GM11168 (cell line): ENCODE measurements at regions not wholly inside any gene's neighbourhood (a gene's known extent, or its start where the extent isn't known, plus 50 kb on each side); places are given as distances from the start of the nearest gene placed in this dataset.
"Not testable (repeated sequence)": the region's sequence is repeated elsewhere in the genome, so short reads cannot be mapped to it uniquely, and the experiment has no call there.

Source experiments
- in situ Hi-C: fragments of 300-500 bp; cut with MboI; formaldehyde crosslinking; loops from one replicate; pipeline ENCODE4 v1.12.0; 2022; ENCODE audit warnings: low sequenced_read_pairs; ENCODE audit not compliant: unreplicated experiment

DNA sequence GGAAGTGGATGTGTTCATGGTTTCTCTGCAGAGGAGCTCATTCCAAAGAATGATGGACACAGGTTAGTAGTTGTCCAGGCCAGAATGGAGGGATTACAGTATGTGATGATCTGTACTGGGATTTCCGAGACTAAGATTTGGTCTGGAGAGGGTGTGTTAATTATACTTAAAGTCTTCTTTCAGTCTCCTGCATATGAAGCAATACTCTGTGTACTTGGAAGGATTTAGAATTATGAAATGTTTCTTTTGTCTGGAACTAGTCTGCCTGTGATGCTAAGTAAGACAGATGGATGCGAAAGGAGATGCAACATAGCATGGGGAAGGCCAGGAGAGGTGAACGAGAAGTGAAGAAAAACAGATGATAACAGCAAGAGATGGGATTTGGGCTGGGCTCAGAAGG lies 305.1 kb upstream of the LYZL1 start:
- in situ Hi-C loops = no loop called here

DNA sequence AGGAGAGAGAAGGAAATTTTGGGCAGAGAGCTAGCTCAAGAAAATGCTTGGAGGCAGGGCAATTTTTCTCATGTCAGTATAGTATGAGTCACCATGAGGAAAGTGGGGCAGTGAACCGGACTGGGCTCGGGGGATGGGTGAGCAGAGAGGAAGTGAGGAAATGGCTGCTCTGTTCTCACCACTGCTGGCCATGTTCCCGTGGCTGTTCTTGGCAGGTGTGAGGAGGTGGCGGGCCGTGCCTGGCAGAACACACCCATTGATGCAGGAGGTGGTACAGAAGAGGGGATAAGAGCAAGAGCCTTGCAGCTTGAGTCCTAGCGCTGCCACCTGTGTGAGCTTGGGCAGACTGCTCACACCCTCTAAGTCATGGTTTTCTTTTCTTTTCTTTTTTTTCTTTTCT lies 304.4 kb upstream of the LYZL1 start:
- in situ Hi-C loops = no loop called here

DNA sequence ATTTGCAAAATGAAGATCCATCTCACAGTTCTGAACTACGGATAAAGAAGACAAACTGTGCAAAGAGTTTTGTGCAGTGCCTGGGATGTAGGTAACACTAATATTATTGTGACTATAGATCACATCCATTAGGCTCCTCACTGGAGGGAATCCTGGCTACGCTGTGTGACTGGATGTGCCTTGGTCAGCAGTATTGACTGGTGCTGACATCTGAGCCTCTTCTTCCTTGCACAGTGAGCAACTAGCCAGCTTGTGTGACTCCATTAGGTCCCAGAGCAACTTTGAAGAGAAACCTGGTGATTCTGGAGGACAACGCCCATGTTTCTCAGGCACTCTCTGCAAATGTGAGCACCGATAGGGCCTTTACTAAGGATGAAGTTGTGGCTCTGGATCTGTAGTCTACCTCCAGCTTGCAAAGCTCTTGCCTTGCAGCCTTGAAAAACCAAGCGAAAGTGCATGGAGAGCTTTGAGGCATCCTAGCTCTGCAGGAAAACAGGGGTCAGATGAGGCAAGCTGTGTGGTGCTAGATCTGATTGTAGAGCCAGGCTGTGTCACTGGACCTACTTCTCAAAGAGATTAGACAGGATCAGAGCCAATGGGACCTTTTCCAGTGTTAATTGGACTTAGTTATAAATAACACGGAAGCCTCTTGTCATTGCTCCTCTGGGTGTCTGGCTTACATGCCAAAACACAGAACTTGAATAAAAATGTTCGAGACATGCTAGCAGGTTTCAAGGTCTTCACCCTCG lies 303.6 kb upstream of the LYZL1 start:
- in situ Hi-C loops = loop anchor here (5.0 kb wide), 1 partner anchor 318 kb away; no protein-coding TSS in a partner anchor

DNA sequence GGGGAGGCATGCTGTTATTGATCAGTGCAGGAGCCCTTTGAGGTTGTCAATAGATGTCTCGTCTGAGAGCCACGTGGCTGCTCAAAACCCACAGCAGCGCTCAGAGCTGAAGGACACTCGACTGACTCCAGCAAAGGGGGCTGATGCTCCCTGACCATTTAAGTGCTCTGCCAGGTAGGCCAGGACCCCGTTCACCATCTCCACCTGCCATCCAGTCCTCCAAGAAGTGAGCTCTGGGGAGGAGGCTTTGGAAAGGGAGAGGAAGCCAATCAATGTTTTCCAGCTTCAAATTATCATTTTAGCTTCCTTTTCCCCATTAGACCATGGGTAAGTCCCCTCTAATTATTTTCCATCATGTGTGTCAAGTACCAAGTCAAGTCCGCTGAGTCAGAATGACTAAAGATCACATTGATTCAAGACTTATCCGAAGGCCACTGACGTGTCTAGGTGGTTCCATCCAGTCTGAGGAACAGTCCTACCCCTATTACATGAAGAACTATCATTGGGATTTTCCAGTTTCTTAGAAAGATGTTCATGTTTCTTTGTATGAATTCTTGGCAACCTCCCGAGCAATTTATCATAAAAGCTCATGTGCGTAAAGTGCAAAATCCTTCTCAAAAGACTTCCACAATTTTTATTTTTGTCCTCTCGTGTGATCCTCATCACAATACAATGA lies 302.6 kb upstream of the LYZL1 start:
- in situ Hi-C loops = loop anchor here (5.0 kb wide), 1 partner anchor 319 kb away; no protein-coding TSS in a partner anchor

DNA sequence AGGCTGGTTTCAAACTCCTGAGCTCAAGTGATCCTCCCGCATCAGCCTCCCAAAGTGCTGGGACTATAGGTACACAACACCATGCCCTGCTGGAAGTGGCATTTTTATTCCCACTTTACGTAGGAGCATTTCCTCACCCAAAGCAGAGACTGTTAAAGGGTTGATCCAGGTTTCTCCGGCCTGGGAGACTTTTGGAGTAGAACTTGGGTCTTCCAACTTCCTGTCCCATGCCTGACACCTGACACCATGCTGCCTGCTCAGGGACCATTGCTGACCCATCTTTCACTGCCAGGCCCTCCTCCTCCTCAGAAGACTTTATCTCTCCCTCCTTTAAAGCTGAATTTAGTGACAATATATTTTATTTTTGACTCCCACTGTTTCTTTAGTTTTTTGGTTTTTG lies 302.0 kb upstream of the LYZL1 start:
- in situ Hi-C loops = loop anchor here (5.0 kb wide), 1 partner anchor 320 kb away; no protein-coding TSS in a partner anchor

DNA sequence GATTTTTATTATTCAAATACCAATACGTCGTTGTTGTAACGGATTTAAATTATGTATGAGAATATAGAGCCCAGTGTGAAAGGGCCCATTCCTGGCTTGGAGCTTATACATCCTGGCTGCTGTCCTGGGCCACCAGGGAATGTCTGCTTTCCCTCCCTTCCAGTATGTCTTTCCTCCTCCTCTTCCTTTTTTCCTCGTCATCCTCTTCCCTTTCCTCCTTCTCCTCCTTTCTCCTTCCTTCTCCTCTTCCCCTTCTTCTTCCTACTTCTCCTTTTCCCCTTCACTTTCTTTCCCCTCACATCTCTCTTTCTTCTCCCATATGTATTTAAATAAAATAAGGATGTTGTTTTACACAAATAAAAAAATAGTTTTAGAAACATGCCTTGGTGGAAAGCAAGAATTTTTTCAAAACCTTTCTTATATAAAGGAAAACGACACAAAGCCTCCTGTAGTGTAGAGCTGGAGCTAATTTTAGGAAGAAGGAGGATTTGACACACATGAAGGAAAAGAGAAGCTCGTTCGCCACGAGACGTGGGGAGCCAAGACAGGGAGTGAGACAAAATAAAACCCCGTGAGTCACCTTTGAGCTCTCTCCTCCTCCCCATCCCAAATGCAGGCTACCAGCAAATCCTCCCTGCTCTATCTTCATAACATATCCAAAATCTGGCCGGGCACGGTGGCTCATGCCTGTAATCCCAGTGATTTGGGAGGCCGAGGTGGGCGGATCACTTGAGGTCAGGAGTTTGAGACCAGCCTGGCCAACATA lies 301.1 kb upstream of the LYZL1 start:
- in situ Hi-C loops = loop anchor here (5.0 kb wide), 1 partner anchor 320 kb away; no protein-coding TSS in a partner anchor

DNA sequence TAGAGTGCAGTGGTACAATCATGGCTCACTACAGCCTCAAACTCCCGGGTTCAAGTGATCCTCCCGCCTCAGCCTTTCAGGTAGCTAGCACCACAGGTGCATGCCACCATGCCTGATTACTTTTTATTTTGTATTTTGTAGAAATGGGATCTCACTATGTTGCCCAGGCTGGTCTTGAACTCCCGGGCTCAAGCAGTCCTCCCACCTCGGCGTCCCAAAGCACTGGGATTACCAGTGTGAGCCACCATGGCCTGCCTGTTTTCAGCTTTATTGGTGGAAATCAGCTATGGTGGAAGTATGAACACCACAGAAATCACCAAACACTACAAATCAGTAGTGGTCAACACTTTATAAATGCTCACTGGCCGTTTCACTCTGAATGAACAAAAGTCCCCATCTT lies 299.9 kb upstream of the LYZL1 start:
- in situ Hi-C loops = loop anchor here (5.0 kb wide), 1 partner anchor 322 kb away; no protein-coding TSS in a partner anchor

DNA sequence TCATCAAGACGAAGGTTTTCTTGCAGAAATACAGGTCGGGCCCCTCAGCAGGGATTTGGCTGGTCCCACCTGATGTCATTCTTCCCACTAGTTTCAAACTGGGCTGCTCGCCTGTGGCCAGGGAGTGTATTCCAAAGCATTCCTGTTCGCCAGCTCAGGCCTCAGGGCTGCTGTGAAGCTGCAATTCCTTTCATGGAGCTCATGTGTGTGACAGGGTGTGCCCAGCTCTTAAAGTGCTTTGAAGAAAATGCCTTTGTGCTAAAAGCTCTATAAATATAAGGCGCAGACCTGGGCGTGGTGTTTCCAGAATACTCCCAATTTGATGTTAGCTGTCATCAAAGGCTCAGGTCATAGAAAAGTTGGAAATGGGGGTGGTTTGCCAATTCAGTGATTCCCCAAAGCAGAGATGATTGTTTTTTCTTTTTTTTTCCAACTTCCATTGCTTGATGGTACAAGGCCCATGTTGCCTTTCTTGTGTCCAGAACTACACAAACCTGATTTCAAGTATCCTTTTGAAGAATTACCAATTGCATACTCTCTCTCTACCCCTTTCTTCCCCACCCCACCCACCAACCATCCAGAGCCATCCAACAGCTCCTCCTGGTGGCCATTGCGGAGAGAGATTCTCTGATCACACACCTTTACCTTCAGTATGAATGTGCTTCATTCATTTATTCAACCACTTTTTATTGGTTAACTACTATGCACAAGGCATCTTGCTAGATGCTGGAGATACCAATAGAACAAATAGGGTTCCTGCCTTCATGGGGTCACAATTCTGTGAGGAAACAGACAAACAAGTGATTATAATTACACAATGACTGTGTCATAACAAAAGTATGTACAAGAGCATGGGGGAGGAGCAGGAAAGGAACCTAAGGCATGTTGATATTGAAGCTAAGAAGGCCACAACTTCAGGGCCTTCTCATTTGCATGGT lies 297.3 kb upstream of the LYZL1 start:
- in situ Hi-C loops = no loop called here

DNA sequence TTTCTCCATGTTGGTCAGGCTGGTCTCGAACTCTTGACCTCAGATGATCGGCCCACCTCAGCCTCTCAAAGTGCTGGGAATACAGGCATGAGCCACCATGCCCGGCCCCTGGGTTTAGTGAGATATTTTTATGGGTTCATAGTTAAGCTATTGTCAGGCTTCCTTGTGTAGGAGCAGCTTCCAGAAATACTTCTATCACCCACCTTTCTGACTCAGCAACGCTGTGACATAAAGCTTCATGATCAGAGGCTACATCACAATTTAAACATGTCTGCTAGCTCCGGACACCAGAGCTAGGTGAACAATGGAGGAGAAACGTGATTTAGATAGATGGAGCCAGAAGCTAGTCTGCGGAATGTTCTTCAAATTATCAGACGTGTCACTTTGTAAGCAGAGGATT lies 295.8 kb upstream of the LYZL1 start:
- in situ Hi-C loops = no loop called here

DNA sequence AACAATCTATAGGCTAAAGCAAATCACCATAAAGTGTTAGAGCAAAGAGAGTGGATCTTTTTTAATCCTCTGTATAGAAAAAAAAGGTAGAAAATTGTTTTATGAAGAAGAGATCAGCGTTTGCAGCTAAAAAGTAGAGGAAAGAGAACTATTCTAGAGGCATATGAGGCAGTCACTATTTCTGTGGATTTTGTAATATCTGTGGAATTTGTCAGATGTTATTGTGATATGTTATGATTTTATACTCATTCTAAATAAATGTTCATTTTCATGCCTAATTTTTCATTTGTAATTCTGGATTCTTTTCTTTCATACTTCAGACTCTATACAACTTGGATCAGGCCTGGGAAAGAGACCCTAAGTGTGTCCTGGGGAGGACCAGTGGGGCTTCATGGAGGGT lies 295.0 kb upstream of the LYZL1 start:
- in situ Hi-C loops = no loop called here

DNA sequence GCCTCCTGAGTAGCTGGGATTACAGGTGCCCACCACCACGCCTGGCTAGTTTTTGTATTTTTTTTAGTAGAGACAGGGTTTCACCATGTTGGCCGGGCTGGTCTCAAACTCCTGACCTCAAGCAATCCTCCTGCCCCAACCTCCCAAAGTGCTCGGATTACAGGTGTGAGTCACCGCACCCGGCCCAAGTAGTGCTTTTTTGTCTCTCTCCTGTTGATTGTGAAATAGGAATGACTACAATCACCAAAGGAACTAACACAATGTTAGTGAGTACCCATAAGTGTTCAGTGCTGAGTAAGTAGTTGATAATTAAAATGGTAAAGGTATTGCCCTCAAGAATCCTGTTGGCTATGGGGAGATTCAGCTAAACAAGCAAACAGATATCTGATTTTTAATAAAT lies 294.1 kb upstream of the LYZL1 start:
- in situ Hi-C loops = not testable (repeated sequence)

DNA sequence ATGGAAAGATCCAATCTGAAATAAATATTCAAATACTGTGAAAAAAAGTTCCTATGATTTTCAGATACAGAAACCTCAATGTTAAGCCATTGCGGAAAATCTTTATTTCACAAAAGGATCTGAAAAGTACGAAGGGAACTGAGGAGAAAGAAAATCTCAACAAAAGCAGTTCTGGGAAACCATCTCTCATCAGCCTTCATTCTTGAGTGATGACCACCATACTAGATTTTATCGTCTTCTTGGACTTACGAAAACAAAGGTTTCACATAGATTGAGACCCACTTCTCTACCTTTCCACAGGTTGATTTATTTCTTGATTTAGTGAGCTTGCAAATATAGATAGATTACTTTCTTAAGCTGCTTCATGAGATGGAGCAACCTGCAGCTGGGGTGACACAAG lies 293.4 kb upstream of the LYZL1 start:
- in situ Hi-C loops = no loop called here

DNA sequence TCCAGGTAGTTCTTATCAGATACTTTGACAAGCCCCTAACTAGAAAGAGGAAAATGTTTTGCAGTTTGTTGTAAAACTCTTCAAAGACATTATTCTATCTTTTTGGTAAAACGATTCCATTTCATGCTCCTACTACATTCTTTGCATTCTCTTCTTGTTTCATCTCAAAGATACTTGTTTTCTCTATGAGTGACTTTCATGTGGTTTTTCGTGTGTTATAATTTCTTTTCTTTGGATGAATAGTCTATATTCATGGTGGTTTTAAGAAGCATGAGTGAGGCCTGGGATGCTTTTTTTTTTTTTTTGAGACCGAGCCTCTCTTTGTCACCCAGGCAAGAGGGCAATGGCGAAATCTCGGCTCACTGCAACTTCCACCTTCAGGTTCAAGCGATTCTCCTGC lies 292.5 kb upstream of the LYZL1 start:
- in situ Hi-C loops = no loop called here

DNA sequence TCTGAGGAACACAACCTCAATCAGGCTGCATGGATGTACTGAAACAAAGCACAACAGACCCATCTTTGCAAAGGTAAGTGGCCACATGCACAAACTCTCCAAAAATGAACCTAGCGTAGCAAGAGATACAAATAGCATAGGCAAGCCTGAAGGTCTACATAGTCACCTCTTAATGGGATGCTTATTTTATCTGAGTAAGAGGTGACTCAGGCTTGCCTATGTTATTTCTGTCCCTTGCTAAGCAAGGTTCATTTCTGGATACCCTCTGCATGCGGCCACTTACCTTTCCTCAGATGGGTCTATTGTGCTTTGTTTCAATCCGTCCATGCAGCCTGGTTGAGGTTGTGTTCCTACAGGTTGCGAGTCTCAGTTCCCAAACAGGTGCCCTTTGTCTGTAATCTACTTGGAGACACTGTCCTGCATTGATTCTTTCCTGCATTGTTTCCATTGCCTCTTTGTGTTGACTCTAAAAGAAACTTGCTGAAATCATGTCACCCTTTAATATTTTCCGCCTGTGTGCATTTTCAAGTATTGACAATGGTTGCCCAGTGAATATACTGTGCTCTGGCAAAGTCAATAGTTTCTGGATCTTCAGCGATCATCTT lies 291.8 kb upstream of the LYZL1 start:
- in situ Hi-C loops = no loop called here

DNA sequence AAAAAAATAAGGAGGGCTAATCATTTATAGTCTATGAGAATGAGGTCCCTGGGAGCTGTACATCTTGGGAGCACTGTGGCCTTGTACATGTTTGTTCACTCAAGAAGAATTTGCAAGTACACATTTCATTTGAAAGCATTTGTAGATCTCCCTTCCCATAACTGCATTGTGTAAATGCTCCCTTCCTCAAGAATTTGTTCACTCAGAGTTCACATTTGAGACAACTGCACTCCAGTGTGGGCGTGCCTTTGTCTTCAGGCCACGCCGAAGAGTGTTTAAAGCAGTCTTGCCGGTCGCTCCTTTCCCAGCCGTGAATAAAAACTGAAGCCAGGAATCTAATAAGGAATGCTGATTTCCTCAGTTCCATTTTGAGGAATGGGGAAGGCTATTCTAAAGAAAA lies 291.1 kb upstream of the LYZL1 start:
- in situ Hi-C loops = no loop called here

DNA sequence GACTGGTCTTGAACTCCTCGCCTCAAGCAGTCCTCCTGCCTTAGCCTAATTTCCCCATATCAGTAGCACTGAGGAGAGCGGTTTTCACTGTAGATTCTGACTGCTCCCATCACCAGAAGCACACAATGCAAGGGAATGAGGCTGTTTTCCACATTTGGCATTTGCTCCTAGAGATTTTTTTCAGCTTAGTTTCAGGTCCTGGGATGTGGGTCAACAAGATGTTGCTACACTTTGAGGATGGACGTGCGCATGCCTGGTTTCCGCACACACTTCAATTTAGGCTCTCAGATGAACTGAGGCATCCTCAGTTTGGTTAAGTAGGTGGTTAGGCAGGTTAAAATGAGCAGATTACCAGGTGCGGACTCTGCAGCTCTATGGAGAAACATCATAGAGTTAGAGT lies 287.1 kb upstream of the LYZL1 start:
- in situ Hi-C loops = no loop called here

DNA sequence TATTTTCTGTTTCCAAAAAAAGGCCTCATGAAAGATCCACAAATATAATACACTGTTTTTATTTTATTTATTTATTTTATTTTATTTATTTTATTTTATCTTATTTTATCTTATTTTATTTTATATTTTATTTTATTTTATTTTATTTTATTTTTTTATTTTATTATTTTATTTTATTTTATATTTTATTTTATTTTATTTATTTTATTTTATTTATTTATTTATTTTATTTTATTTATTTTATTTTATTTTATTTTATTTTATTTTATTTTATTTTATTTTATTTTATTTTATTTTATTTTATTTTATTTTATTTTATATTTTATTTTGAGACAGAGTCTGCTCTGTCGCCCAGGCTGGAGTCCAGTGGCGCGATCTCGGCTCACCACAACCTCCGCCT lies 285.9 kb upstream of the LYZL1 start:
- in situ Hi-C loops = not testable (repeated sequence)

DNA sequence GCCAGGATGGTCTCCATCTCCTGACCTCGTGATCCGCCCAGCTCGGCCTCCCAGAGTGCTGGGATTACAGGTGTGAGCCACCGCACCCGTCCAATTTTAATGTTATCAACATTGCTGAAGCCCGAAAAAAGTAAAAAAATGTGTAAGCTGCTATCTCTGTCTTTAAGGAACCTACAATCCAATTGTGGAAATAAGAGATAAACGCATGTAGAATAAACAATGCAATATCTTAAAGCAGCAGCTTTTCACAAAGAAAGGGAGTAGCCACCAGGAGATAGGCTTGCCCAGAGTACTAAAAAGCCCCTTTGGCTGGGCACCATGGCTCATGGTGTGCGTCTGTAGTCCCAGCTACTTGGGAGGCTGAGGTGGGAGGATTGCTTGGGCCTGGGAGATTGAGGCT lies 282.9 kb upstream of the LYZL1 start:
- in situ Hi-C loops = no loop called here

DNA sequence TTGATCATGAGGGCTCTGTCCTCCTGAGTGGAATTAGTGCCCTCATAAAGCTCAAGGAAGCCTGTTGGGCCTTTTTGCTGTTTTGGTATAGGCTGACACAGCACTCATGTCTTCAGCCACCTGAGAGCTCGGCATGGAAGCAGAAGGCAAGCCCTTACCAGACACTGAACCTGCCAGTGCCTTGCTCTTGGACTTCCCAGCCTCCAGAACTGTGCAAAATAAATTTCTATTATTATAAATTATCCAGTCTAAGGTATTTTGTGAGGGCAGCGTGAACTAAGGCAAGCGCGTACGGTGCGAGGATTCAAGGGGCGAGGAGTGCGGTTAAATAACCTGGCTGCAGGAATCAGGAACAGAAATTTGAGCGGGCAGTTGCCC lies 281.5 kb upstream of the LYZL1 start:
- in situ Hi-C loops = no loop called here
